ENCODE measurements at regions not wholly inside any gene's neighbourhood (a gene's known extent, or its start where the extent isn't known, plus 50 kb on each side); places are given as distances from the start of the nearest gene placed in this dataset.
"Not testable (repeated sequence)": the region's sequence is repeated elsewhere in the genome, so short reads cannot be mapped to it uniquely, and the experiment has no call there.

- DNase-seq: no peak
Measured at GRCh38 chr1:232149287-232150201, 480.4 kb downstream of the SIPA1L2 start.

- DNase-seq: no peak
Measured at GRCh38 chr1:232147215-232147614, 482.7 kb downstream of the SIPA1L2 start.

GRCh38 chr1:232146514-232146913 lies 483.4 kb downstream of the SIPA1L2 start:
- no peak for DNase-seq

GRCh38 chr1:232145768-232146167 lies 484.2 kb downstream of the SIPA1L2 start:
- no peak for DNase-seq

GRCh38 chr1:232144696-232145230 lies 485.2 kb downstream of the SIPA1L2 start:
- DNase-seq: no peak

GRCh38 chr1:232143315-232143886 lies 486.5 kb downstream of the SIPA1L2 start:
- DNase-seq: no peak

GRCh38 chr1:232142403-232143314 lies 487.3 kb downstream of the SIPA1L2 start:
- DNase-seq: no peak

- not testable (repeated sequence) for DNase-seq
Measured at GRCh38 chr1:232141167-232141448, 488.8 kb downstream of the SIPA1L2 start.

- no peak for DNase-seq
Measured at GRCh38 chr1:232140419-232141166, 489.3 kb downstream of the SIPA1L2 start.

GRCh38 chr1:232139444-232139843 lies 490.5 kb downstream of the SIPA1L2 start:
- no peak for DNase-seq

GRCh38 chr1:232138044-232138443 lies 491.9 kb downstream of the SIPA1L2 start:
- DNase-seq: no peak

GRCh38 chr1:232137066-232137465 lies 492.9 kb downstream of the SIPA1L2 start:
- DNase-seq: no peak

GRCh38 chr1:232136136-232136535 lies 493.8 kb downstream of the SIPA1L2 start:
- DNase-seq: no peak

- no peak for DNase-seq
Measured at GRCh38 chr1:232134365-232134764, 495.6 kb downstream of the SIPA1L2 start.

GRCh38 chr1:232132572-232132971 lies 497.4 kb downstream of the SIPA1L2 start:
- DNase-seq: no peak

GRCh38 chr1:232131715-232132391 lies 498.1 kb downstream of the SIPA1L2 start:
- DNase-seq: no peak

- DNase-seq: no peak
Measured at GRCh38 chr1:232130815-232131480, 499.0 kb downstream of the SIPA1L2 start.

- DNase-seq: no peak
Measured at GRCh38 chr1:232127190-232127589, 500.6 kb downstream of the DISC1 start.

- DNase-seq: no peak
Measured at GRCh38 chr1:232123775-232124659, 497.4 kb downstream of the DISC1 start.

GRCh38 chr1:232117903-232118302 lies 491.3 kb downstream of the DISC1 start:
- not testable (repeated sequence) for DNase-seq

All from CD4-positive, alpha-beta T cell treated with Interleukin-17A for 1 hour (primary cell).